Naive B cell (primary cell): ENCODE measurements at regions not wholly inside any gene's neighbourhood (a gene's known extent, or its start where the extent isn't known, plus 50 kb on each side); places are given as distances from the start of the nearest gene placed in this dataset.

ENCODE experiments used
- ATAC-seq, 2 donors: fragments of 150-1000 bp; cut with Tn5 transposase; 2 replicates each; pipeline ENCODE4 v1.10.0; 2021; ENCODE audit warnings: low read depth in 2 of 2, mild to moderate bottlenecking in 2 of 2, moderate library complexity in 2 of 2
- DNase-seq: peaks from one replicate; pipeline ENCODE4 v3.0.0; 2022
- H3K27ac Mint-ChIP-seq, 6 donors: one replicate each; pipeline ENCODE4 v1.8.0; 2020 to 2022; ENCODE audit warnings: mild to moderate bottlenecking in 6 of 6, mixed read lengths in 6 of 6, moderate library complexity in 5 of 6, inconsistent platforms in 2 of 6
- H3K27me3 Mint-ChIP-seq, 3 donors: one replicate each; pipeline ENCODE4 v1.8.0; 2021 to 2022; ENCODE audit warnings: mixed read lengths in 3 of 3, mild to moderate bottlenecking in 1 of 3
- H3K36me3 Mint-ChIP-seq, 2 donors: one replicate each; pipeline ENCODE4 v1.8.0; 2020 to 2022; ENCODE audit warnings: mixed read lengths in 2 of 2, inconsistent platforms in 1 of 2, mild to moderate bottlenecking in 1 of 2
- H3K4me1 Mint-ChIP-seq, 3 donors: one replicate each; pipeline ENCODE4 v1.8.0; 2020 to 2022; ENCODE audit warnings: mixed read lengths in 3 of 3, inconsistent platforms in 1 of 3, mild to moderate bottlenecking in 1 of 3, moderate library complexity in 1 of 3
- H3K4me3 Mint-ChIP-seq, 8 donors: one replicate each; pipeline ENCODE4 v1.8.0; 2020 to 2022; ENCODE audit warnings: mild to moderate bottlenecking in 8 of 8, mixed read lengths in 8 of 8, moderate library complexity in 8 of 8, inconsistent platforms in 2 of 8
- H3K9me3 Mint-ChIP-seq, 7 donors: one replicate each; pipeline ENCODE4 v1.8.0; 2020 to 2022; ENCODE audit warnings: mixed read lengths in 7 of 7, mild to moderate bottlenecking in 5 of 7, inconsistent platforms in 2 of 7, moderate library complexity in 1 of 7

DNA sequence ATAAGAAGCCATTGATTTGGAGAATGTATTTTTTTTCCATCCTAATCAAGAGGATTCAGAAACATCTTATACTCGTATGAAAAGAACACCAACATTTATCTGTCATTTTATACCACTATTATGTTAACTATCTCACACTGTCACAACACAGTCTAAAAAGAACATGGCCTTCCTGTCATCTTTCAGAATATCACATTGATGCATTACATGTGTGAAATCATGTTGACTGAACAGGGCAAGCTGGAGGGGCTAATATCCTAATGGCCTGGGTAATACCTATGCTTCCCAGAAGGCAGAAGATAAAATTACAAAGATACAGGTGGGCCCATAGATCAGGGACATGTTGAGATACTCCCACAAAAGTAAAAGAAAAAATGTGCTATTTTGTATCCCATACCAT is 611.7 kb downstream of the STIM2 start:
- H3K9me3 Mint-ChIP-seq = peaks cover 0 to 2% (median 0%) of the 10 kb centered on the region in 7 donors
- H3K36me3 Mint-ChIP-seq = no peaks in the 10 kb centered on the region
- DNase-seq = no peak
- ATAC-seq = no peak
- H3K27ac Mint-ChIP-seq = no peak overlapping the region
- H3K4me1 Mint-ChIP-seq = no peaks in the 10 kb centered on the region
- H3K27me3 Mint-ChIP-seq = no peaks in the 10 kb centered on the region
- no peak overlapping the region for H3K4me3 Mint-ChIP-seq

DNA sequence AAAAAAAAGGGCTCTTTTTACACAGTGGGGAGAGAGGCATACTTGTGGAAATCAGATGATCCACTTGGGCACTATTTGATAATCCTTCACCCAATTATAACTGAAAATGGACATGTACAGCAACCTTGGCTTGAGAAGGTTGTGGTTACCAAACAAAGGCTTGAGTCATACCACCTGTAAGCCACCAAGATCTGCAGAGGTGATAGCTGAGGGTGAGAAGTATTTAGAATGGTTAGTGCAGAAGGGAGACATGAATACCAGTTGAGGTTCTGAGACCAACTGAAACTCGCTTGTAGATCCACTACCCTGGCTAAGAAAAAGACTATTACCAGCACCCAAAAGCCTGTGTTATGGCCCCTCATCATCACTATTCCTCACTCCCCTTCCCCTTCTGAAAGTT is 614.0 kb downstream of the STIM2 start:
- no peaks in the 10 kb centered on the region for H3K36me3 Mint-ChIP-seq
- no peak overlapping the region for H3K4me3 Mint-ChIP-seq
- ATAC-seq (no peak), DNase-seq (no peak)
- no peaks in the 10 kb centered on the region for H3K4me1 Mint-ChIP-seq
- no peak overlapping the region for H3K27ac Mint-ChIP-seq
- no peaks in the 10 kb centered on the region for H3K9me3 Mint-ChIP-seq
- no peaks in the 10 kb centered on the region for H3K27me3 Mint-ChIP-seq

DNA sequence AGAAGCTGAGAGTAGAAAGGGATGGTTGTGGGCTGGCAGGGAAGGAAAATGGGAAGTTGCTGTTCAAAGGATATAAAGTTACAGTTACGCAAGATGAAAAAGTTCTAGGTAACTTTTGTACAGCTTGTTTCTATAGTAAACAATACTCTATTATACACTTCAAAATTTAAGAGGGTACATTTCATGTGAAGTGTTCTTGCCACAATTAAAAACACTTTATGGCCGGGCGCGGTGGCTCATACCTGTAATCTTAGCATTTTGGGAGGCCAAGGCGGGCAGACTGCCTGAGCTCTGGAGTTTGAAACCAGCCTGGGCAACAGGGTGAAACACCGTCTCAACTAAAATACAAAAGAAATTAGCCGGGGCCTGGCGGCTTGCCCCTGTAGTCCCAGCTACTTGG is 623.6 kb downstream of the STIM2 start:
- Mint-ChIP-seq H3K27me3 (no peaks in the 10 kb centered on the region), H3K4me3 (no peak overlapping the region), H3K9me3 (peaks cover 0 to 5% (median 0%) of the 10 kb centered on the region in 7 donors), H3K36me3 (no peaks in the 10 kb centered on the region), H3K27ac (no peak overlapping the region), H3K4me1 (no peaks in the 10 kb centered on the region)
- no peak for ATAC-seq
- DNase-seq = no peak

DNA sequence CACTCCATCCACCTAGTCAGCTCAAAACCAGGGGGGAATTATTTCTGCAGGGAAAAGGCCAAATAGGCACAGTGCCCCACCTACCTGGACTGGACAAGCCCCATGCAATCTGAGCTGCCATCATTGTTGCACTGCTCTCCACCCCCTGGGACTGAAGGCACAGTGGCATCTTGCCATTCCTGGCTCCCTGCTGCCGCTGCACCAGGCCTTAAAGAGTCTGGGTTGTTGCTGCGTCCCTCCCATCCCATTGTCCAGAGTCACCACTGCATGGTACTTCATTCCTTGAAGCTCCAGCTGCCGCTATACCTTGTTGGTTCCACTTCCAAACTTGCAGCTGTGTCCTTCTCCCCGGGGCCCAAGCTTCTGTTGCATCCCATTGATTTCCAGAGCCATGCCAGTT is 629.7 kb downstream of the STIM2 start:
- DNase-seq (no peak), ATAC-seq (no peak)
- Mint-ChIP-seq H3K9me3 (peaks cover 0 to 5% (median 0%) of the 10 kb centered on the region in 7 donors), H3K4me3 (no peak overlapping the region), H3K27me3 (no peaks in the 10 kb centered on the region), H3K4me1 (no peaks in the 10 kb centered on the region), H3K27ac (no peak overlapping the region), H3K36me3 (no peaks in the 10 kb centered on the region)

DNA sequence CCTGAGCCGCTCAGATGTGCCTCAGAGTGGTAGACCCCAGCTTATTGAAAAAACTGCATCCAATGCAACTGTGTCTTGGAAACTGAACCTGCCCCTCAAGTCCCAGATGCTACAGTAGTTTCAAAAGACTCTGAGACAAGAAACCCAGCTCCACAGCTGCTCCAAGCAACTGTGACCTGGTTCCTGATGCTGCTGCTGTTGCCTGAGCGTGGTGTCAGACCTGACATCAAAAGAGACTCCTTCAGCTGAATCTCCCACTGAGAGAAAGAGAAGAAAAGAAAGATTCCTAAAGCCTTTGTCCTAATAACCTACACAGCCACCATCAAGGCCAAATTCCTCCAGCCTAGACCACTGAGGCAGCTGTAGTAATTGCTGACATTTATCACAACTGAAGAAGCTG is 630.1 kb downstream of the STIM2 start:
- DNase-seq (no peak), ATAC-seq (no peak)
- no peaks in the 10 kb centered on the region for H3K36me3 Mint-ChIP-seq
- no peak overlapping the region for H3K27ac Mint-ChIP-seq
- no peaks in the 10 kb centered on the region for H3K27me3 Mint-ChIP-seq
- H3K4me1 Mint-ChIP-seq = no peaks in the 10 kb centered on the region
- peaks cover 0 to under 1% (median 0%) of the 10 kb centered on the region in 7 donors for H3K9me3 Mint-ChIP-seq
- H3K4me3 Mint-ChIP-seq = no peak overlapping the region

DNA sequence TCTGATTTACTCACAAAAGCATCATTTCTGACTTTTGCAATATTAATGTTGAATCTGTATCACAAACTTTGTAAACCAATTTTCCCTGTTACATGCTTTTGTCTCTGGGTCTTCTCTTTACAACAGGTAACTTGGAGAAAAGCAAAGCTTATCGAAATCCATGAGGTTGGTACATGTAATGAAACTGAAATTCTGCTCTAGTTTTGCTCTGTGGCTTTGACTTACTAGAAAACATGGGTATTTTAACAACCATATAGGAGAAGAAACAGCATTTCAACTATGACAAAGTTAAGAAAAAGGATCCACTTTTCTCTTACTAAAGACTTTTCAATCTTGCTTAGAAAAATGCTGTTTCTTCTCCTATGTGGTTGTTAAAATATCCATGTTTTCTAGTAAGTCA is 645.8 kb downstream of the STIM2 start:
- Mint-ChIP-seq H3K9me3 (peaks cover 0 to 10% (median 3%) of the 10 kb centered on the region in 7 donors), H3K27ac (no peak overlapping the region), H3K4me1 (no peaks in the 10 kb centered on the region), H3K4me3 (no peak overlapping the region), H3K36me3 (no peaks in the 10 kb centered on the region), H3K27me3 (no peaks in the 10 kb centered on the region)
- no peak for DNase-seq
- no peak for ATAC-seq

DNA sequence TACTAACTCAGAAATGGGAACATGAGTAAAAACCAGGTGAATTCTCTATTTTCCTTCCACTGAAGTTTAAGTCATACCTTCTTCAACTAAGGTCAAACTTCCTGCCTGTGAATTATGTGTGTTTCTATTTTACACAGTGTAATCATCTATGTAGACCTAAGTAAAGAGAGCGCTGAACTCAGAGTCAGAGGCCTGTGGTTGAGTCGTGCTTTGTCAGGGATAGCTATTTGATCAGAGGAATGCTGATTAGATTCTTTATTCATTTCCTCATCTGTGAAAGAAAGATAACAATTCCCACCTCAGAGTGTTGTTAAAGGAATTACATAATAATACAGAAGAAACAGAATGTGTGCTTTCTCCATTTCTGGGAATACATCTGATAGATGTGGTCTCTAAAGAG is 654.1 kb downstream of the STIM2 start:
- peaks cover 0 to 11% (median 0%) of the 10 kb centered on the region in 7 donors for H3K9me3 Mint-ChIP-seq

DNA sequence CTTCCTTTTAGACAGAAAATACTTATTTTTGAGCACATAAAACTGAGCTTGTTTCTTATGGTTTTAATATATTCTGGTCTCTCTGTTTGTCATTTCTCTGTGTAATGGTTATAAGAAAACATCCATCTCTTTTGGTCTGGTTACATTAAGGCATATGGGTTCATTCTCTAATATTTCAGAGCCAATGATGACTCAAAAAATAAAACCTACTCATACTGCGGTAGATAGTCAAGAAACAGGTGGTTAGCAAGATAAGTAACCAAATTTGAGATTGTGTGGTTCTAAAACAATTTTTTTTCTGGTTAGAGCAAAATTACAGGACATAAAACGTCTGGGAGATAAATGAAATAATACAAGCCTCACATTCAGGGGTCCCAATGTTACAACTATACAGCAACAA is 654.5 kb downstream of the STIM2 start:
- H3K36me3 Mint-ChIP-seq = no peaks in the 10 kb centered on the region

More for the DNA sequence above, 654.1 kb downstream of the STIM2 start:
- DNase-seq (no peak), ATAC-seq (no peak)
- Mint-ChIP-seq H3K27ac (no peak overlapping the region), H3K27me3 (no peaks in the 10 kb centered on the region), H3K36me3 (no peaks in the 10 kb centered on the region), H3K4me3 (no peak overlapping the region), H3K4me1 (no peaks in the 10 kb centered on the region)

DNA sequence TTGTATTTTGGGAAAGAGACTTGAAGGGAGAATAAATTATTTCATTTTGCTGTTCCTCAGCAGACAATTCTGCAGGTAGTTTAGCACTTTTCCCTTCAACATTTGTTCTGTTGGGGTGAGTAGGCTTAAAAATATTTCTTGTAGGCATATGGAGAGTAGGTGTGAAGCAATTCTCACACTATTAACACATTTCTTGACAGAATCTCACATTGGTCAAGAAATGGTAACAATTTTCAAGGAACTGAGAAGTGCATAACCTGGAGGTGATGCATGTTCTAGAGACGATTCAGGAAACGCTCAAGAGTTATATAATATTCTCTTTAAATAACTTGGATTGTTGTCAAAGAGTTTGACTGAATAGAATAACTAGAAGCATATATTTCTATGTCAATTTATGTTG is 658.2 kb downstream of the STIM2 start:
- Mint-ChIP-seq H3K36me3 (no peaks in the 10 kb centered on the region), H3K4me3 (no peak overlapping the region), H3K9me3 (peaks cover 0 to 6% (median 0%) of the 10 kb centered on the region in 7 donors), H3K27me3 (peaks cover 0 to 5% (median 0%) of the 10 kb centered on the region in 3 donors), H3K4me1 (no peaks in the 10 kb centered on the region), H3K27ac (no peak overlapping the region)
- no peak for ATAC-seq
- no peak for DNase-seq

More for the DNA sequence above, 654.5 kb downstream of the STIM2 start:
- no peak overlapping the region for H3K4me3 Mint-ChIP-seq
- ATAC-seq (no peak), DNase-seq (no peak)
- H3K4me1 Mint-ChIP-seq = no peaks in the 10 kb centered on the region
- no peak overlapping the region for H3K27ac Mint-ChIP-seq
- H3K27me3 Mint-ChIP-seq = no peaks in the 10 kb centered on the region
- H3K9me3 Mint-ChIP-seq = peaks cover 0 to 8% (median 0%) of the 10 kb centered on the region in 7 donors

DNA sequence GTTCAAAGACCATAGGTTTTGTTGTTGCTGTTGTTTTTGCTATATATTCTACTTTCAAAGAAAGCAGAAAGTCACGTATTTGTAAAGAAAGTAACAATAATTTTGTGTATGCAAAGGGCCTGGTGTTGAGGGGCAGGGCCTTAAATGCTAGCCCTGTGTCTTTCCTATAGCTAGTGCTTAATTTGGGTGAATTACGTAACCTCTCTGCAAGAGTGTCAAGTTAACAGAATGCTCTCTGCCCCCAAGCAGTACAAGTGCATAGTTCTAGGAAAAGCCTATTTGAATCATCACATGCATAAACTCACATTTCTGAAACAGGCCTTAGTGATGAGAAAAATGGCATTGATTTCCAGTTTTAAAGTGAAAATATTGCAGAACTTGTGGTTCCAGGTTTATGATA is 663.6 kb downstream of the STIM2 start:
- Mint-ChIP-seq H3K27ac (no peak overlapping the region), H3K9me3 (peaks cover 0 to 6% (median 0%) of the 10 kb centered on the region in 7 donors), H3K4me1 (no peaks in the 10 kb centered on the region), H3K27me3 (peaks cover 0 to 5% (median 0%) of the 10 kb centered on the region in 3 donors), H3K4me3 (no peak overlapping the region), H3K36me3 (no peaks in the 10 kb centered on the region)
- DNase-seq (no peak), ATAC-seq (no peak)

DNA sequence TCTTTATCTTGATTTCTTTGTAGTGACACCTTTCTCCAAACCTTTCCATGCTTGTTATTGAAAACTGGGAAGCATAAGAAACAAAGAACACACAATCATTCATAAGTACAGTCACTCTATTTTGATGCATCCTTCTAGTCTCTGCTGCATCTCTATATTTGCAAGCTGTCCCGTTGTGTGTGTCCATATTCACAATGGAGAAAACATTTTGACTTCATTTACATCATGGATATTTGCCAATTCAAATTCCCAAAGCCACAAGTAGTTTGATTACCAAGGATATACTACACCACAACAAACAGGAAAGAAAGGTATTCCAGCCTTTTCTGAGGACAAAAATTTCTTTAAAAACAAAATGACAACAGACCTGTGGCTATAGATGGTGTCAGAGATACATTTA is 673.8 kb downstream of the STIM2 start:
- H3K4me3 Mint-ChIP-seq = no peak overlapping the region
- no peaks in the 10 kb centered on the region for H3K36me3 Mint-ChIP-seq
- H3K27me3 Mint-ChIP-seq = no peaks in the 10 kb centered on the region
- no peak overlapping the region for H3K27ac Mint-ChIP-seq
- DNase-seq (no peak), ATAC-seq (no peak)
- H3K9me3 Mint-ChIP-seq = peaks cover 0 to 4% (median 2%) of the 10 kb centered on the region in 7 donors
- no peaks in the 10 kb centered on the region for H3K4me1 Mint-ChIP-seq

DNA sequence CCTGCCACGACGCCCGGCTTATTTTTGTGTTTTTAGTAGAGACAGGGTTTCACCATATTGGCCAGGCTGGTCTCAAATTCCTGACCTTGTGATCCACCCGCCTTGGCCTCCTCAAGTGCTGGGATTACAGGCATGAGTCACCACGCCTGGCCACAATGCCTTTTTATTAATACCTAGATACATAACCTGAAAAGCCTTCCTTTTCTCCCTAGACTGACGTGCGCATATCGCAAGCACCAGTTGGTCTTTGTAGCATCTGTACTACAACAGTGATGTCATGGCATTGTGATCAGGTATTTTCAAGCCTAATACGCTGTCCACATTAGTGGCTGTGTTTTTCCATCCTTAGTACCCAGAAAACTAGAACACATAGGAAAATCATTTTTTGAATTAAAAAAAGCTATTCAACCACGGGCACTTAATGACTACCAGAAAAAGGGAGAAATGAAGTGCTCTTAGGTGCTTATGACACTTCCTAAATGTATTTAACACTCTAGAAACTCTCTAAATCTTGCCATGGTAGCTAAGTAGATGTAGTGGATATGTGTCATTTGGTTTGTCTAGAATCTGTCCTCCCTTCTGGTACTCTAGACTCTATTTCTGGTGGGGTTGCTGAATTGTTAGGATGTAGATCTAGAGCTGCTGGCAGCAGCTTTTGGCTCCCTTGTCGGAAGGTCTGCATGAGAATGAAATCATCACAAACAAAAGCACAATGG is 707.8 kb downstream of the STIM2 start:
- H3K9me3 Mint-ChIP-seq = peaks cover 0 to 7% (median 0%) of the 10 kb centered on the region in 7 donors
- DNase-seq (no peak), ATAC-seq (no peak)
- H3K4me3 Mint-ChIP-seq = no peak overlapping the region
- H3K36me3 Mint-ChIP-seq = no peaks in the 10 kb centered on the region
- H3K27ac Mint-ChIP-seq = no peak overlapping the region
- H3K27me3 Mint-ChIP-seq = no peaks in the 10 kb centered on the region
- H3K4me1 Mint-ChIP-seq = no peaks in the 10 kb centered on the region

DNA sequence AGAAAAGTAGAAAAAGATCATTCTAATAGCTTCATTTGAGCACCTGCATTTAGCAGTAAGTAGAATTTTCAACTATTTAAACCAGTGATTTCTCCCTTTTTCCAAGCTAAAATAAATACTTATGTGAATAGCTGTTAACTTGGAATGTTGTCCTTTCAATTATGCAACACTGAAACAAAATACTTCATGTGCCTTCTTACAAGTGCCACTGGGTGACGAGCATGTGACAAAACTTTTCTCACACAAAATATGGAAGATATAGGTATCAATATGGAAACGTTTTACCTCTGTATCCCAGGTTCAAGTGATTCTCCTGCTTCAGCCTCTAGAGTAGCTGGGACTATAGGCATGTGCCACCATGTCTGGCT is 708.3 kb downstream of the STIM2 start:
- H3K9me3 Mint-ChIP-seq = peaks cover 0 to 7% (median 0%) of the 10 kb centered on the region in 7 donors

DNA sequence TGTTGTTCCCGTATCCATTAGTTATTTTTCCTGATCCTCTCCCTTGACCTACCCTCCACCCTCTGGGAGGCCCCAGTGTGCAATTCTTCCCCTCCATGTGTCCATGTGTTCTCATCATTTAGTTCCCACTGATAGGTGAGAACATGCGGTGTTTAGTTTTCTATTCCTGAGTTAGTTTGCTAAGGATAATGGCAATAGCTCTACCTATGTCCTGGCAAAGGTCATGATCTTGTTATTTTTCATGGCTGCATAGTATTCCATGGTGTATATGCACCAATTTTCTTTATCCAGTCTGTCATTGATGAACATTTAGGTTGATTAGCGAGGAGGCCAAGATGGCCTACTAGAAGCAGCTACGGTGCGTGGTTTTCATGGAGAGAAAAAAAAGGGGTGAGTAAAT is 714.1 kb downstream of the STIM2 start:
- Mint-ChIP-seq H3K36me3 (no peaks in the 10 kb centered on the region), H3K27me3 (no peaks in the 10 kb centered on the region), H3K9me3 (peaks cover 3 to 15% (median 4%) of the 10 kb centered on the region in 7 donors), H3K4me1 (no peaks in the 10 kb centered on the region), H3K27ac (peak overlapping the region in 1 of 6 donors; percentile 9), H3K4me3 (no peak overlapping the region)
- ATAC-seq = no peak
- no peak for DNase-seq

More for the DNA sequence above, 708.3 kb downstream of the STIM2 start:
- no peaks in the 10 kb centered on the region for H3K4me1 Mint-ChIP-seq
- ATAC-seq = no peak
- no peak overlapping the region for H3K27ac Mint-ChIP-seq
- no peak overlapping the region for H3K4me3 Mint-ChIP-seq
- H3K36me3 Mint-ChIP-seq = no peaks in the 10 kb centered on the region
- DNase-seq = no peak
- H3K27me3 Mint-ChIP-seq = no peaks in the 10 kb centered on the region

DNA sequence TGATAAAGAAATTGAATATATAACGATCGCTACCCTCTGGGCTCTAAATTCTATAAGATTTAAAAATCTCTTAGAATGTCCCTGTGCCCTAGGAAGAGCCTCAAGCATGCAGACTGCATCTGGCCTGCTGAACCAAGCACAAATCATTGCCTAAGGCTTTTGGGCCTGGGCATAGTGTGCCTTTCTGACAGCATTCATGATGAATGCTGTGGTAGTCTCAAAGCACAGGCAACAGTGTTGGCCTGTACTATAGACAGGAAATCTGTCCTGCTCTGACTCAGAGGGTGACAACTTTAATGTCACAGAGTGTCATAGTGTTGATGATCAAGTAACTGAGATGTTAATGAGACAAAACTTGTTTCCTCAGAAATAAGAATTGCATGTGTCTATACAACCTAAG is 717.3 kb downstream of the STIM2 start:
- ATAC-seq (no peak), DNase-seq (no peak)
- Mint-ChIP-seq H3K4me1 (no peaks in the 10 kb centered on the region), H3K27ac (no peak overlapping the region), H3K27me3 (no peaks in the 10 kb centered on the region), H3K9me3 (peaks cover 3 to 13% (median 5%) of the 10 kb centered on the region in 7 donors), H3K36me3 (no peaks in the 10 kb centered on the region), H3K4me3 (no peak overlapping the region)
